ACHN (cell line): ENCODE measurements at regions not wholly inside any gene's neighbourhood (a gene's known extent, or its start where the extent isn't known, plus 50 kb on each side); places are given as distances from the start of the nearest gene placed in this dataset.

ENCODE experiments used
- DNase-seq: peaks from one replicate; pipeline ENCODE4 v3.0.0-alpha.2; 2015
- in situ Hi-C: cut with HindIII; loops from 2 replicates; pipeline ENCODE4 v1.10.0; 2017; ENCODE audit warnings: low sequenced_read_pairs, low pct_ligation_motif_present, low pct_unique_long_range_greater_than_20kb

- no peak for DNase-seq
- in situ Hi-C loops: no loop called here
These were observed 196.6 kb upstream of the DCN start for GRCh38 chr12:91379051-91379775.

- in situ Hi-C loops: no loop called here
- DNase-seq: no peak
These were observed 194.8 kb upstream of the DCN start for GRCh38 chr12:91377436-91377835.

- no peak for DNase-seq
- in situ Hi-C loops: no loop called here
These were observed 190.5 kb upstream of the DCN start for GRCh38 chr12:91373086-91373485.

GRCh38 chr12:91370086-91370868 is 187.7 kb upstream of the DCN start:
- DNase-seq: no peak
- in situ Hi-C loops: no loop called here

GRCh38 chr12:91368613-91369012 is 186.0 kb upstream of the DCN start:
- in situ Hi-C loops: no loop called here
- no peak for DNase-seq

- DNase-seq: peak; percentile 37
- in situ Hi-C loops: no loop called here
These were observed 184.7 kb upstream of the DCN start for GRCh38 chr12:91367234-91367849.

GRCh38 chr12:91364471-91365184 is 182.0 kb upstream of the DCN start:
- no peak for DNase-seq
- in situ Hi-C loops: no loop called here

- DNase-seq: peak; percentile 70
- in situ Hi-C loops: no loop called here
These were observed 179.2 kb upstream of the DCN start for GRCh38 chr12:91361864-91362263.

GRCh38 chr12:91357381-91357780 is 174.8 kb upstream of the DCN start:
- in situ Hi-C loops: no loop called here
- no peak for DNase-seq

- DNase-seq: no peak
- in situ Hi-C loops: no loop called here
These were observed 173.8 kb upstream of the DCN start for GRCh38 chr12:91356405-91356804.

- peak; percentile 78 for DNase-seq
- in situ Hi-C loops: no loop called here
These were observed 172.8 kb upstream of the DCN start for GRCh38 chr12:91355150-91356006.

- in situ Hi-C loops: no loop called here
- no peak for DNase-seq
These were observed 170.6 kb upstream of the DCN start for GRCh38 chr12:91353266-91353665.

- in situ Hi-C loops: loop anchor here (25.0 kb wide), 1 partner anchor 337 kb away; the partner anchor contains the start of gene EPYC
These were observed 166.9 kb upstream of the DCN start for GRCh38 chr12:91349476-91349875.

GRCh38 chr12:91347481-91348214 is 165.0 kb upstream of the DCN start:
- in situ Hi-C loops: loop anchor here (25.0 kb wide), 1 partner anchor 335 kb away; the partner anchor contains the start of gene EPYC
- no peak for DNase-seq

More at GRCh38 chr12:91349476-91349875, 166.9 kb upstream of the DCN start:
- DNase-seq: no peak

- no peak for DNase-seq
- in situ Hi-C loops: loop anchor here (25.0 kb wide), 1 partner anchor 335 kb away; the partner anchor contains the start of gene EPYC
These were observed 164.2 kb upstream of the DCN start for GRCh38 chr12:91346827-91347226.

- in situ Hi-C loops: loop anchor here (25.0 kb wide), 1 partner anchor 332 kb away; the partner anchor contains the start of gene EPYC
- no peak for DNase-seq
These were observed 161.8 kb upstream of the DCN start for GRCh38 chr12:91344408-91344807.

GRCh38 chr12:91343010-91343409 is 160.4 kb upstream of the DCN start:
- in situ Hi-C loops: loop anchor here (25.0 kb wide), 1 partner anchor 331 kb away; the partner anchor contains the start of gene EPYC
- no peak for DNase-seq
